HEK293 (cell line): ENCODE measurements at regions not wholly inside any gene's neighbourhood (a gene's known extent, or its start where the extent isn't known, plus 50 kb on each side); places are given as distances from the start of the nearest gene placed in this dataset.

Experiments used
- HOXA7 ChIP-seq: sonication (generic); formaldehyde crosslinking; IDR thresholded peaks from 2 replicates; pipeline ENCODE4 v1.8.1; 2022; ENCODE audit warnings: missing genetic modification reagents, borderline replicate concordance
- ZFP41 ChIP-seq: fragments of 450-650 bp; formaldehyde crosslinking; IDR thresholded peaks from 2 replicates; pipeline ENCODE4 v1.5.1; 2016; ENCODE audit warnings: missing biosample characterization, missing genetic modification characterization, borderline replicate concordance
- ZNF114 ChIP-seq: fragments of 450-650 bp; formaldehyde crosslinking; IDR thresholded peaks from 2 replicates; pipeline ENCODE4 v1.5.0; 2017; ENCODE audit warnings: missing biosample characterization, missing genetic modification characterization
- ZNF140 ChIP-seq: fragments of 450-650 bp; formaldehyde crosslinking; IDR thresholded peaks from 2 replicates; pipeline ENCODE4 v1.5.1; 2016; ENCODE audit warnings: missing biosample characterization, missing genetic modification characterization
- ZNF184 ChIP-seq: fragments of 450-650 bp; IDR thresholded peaks from 2 replicates; pipeline ENCODE4 v1.5.1; 2018; ENCODE audit warnings: missing biosample characterization, mild to moderate bottlenecking, missing genetic modification characterization
- ZNF292 ChIP-seq: fragments of 450-650 bp; formaldehyde crosslinking; IDR thresholded peaks from 2 replicates; pipeline ENCODE4 v1.5.1; 2016; ENCODE audit warnings: low read depth, missing biosample characterization, missing genetic modification characterization, borderline replicate concordance
- TF ChIP-seq, protein P1 (sequence below): fragments of 450-650 bp; formaldehyde crosslinking; IDR thresholded peaks from 2 replicates; pipeline ENCODE4 v1.5.1; 2016; ENCODE audit warnings: missing biosample characterization, missing genetic modification characterization
- TF ChIP-seq, protein P2 (sequence below): fragments of 450-650 bp; formaldehyde crosslinking; IDR thresholded peaks from 2 replicates; pipeline ENCODE4 v1.5.1; 2017; ENCODE audit warnings: missing biosample characterization, missing genetic modification characterization
- TF ChIP-seq, protein P3 (sequence below): fragments of 450-650 bp; formaldehyde crosslinking; optimal IDR thresholded peaks from 2 replicates; pipeline ENCODE3; 2016; ENCODE audit warnings: missing biosample characterization, mild to moderate bottlenecking, missing genetic modification characterization
- TF ChIP-seq, protein P4 (sequence below): fragments of 450-650 bp; formaldehyde crosslinking; IDR thresholded peaks from 2 replicates; pipeline ENCODE4 v1.5.1; 2017; ENCODE audit warnings: missing biosample characterization, missing genetic modification characterization
- TF ChIP-seq, protein P5 (sequence below): fragments of 450-650 bp; formaldehyde crosslinking; IDR thresholded peaks from 2 replicates; pipeline ENCODE4 v1.5.1; 2016; ENCODE audit warnings: missing biosample characterization, missing genetic modification characterization

DNA sequence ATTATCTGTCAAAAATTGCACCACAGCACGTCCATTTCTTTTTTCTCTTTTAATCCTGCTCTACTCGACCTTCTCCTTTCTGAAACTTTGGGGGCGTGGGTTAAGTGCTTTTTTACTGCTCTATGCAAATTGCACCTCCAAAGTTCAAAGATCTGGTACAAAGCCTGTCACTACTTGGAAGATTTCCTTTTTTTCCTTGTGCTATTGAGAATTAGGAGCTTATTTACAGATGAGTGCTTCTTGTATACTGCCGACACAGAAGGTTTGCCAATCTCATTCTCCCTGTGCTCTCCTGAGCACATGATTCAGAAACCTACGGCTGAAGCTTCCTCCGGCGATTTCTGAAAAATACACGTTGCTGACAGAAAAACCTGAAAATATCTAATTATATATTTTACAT, 94.8 kb downstream of the TEX29 start:
- TF ChIP-seq HOXA7 (no peak), ZNF140 (no peak), ZNF114 (tag by site-specific recombination) (no peak), ZFP41 (tag by site-specific recombination) (no peak), ZNF292 (no peak), ZNF184 (tag by site-specific recombination) (no peak)
- TF ChIP-seq, protein P1, sequence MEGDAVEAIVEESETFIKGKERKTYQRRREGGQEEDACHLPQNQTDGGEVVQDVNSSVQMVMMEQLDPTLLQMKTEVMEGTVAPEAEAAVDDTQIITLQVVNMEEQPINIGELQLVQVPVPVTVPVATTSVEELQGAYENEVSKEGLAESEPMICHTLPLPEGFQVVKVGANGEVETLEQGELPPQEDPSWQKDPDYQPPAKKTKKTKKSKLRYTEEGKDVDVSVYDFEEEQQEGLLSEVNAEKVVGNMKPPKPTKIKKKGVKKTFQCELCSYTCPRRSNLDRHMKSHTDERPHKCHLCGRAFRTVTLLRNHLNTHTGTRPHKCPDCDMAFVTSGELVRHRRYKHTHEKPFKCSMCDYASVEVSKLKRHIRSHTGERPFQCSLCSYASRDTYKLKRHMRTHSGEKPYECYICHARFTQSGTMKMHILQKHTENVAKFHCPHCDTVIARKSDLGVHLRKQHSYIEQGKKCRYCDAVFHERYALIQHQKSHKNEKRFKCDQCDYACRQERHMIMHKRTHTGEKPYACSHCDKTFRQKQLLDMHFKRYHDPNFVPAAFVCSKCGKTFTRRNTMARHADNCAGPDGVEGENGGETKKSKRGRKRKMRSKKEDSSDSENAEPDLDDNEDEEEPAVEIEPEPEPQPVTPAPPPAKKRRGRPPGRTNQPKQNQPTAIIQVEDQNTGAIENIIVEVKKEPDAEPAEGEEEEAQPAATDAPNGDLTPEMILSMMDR, result no peak
- TF ChIP-seq, protein P2, sequence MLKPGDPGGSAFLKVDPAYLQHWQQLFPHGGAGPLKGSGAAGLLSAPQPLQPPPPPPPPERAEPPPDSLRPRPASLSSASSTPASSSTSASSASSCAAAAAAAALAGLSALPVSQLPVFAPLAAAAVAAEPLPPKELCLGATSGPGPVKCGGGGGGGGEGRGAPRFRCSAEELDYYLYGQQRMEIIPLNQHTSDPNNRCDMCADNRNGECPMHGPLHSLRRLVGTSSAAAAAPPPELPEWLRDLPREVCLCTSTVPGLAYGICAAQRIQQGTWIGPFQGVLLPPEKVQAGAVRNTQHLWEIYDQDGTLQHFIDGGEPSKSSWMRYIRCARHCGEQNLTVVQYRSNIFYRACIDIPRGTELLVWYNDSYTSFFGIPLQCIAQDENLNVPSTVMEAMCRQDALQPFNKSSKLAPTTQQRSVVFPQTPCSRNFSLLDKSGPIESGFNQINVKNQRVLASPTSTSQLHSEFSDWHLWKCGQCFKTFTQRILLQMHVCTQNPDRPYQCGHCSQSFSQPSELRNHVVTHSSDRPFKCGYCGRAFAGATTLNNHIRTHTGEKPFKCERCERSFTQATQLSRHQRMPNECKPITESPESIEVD (tag by site-specific recombination), result no peak
- TF ChIP-seq, protein P3, sequence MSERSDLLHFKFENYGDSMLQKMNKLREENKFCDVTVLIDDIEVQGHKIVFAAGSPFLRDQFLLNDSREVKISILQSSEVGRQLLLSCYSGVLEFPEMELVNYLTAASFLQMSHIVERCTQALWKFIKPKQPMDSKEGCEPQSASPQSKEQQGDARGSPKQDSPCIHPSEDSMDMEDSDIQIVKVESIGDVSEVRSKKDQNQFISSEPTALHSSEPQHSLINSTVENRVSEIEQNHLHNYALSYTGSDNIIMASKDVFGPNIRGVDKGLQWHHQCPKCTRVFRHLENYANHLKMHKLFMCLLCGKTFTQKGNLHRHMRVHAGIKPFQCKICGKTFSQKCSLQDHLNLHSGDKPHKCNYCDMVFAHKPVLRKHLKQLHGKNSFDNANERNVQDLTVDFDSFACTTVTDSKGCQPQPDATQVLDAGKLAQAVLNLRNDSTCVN (tag by site-specific recombination), result no peak
- TF ChIP-seq, protein P4, sequence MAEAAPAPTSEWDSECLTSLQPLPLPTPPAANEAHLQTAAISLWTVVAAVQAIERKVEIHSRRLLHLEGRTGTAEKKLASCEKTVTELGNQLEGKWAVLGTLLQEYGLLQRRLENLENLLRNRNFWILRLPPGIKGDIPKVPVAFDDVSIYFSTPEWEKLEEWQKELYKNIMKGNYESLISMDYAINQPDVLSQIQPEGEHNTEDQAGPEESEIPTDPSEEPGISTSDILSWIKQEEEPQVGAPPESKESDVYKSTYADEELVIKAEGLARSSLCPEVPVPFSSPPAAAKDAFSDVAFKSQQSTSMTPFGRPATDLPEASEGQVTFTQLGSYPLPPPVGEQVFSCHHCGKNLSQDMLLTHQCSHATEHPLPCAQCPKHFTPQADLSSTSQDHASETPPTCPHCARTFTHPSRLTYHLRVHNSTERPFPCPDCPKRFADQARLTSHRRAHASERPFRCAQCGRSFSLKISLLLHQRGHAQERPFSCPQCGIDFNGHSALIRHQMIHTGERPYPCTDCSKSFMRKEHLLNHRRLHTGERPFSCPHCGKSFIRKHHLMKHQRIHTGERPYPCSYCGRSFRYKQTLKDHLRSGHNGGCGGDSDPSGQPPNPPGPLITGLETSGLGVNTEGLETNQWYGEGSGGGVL (tag by site-specific recombination), result no peak
- TF ChIP-seq, protein P5, sequence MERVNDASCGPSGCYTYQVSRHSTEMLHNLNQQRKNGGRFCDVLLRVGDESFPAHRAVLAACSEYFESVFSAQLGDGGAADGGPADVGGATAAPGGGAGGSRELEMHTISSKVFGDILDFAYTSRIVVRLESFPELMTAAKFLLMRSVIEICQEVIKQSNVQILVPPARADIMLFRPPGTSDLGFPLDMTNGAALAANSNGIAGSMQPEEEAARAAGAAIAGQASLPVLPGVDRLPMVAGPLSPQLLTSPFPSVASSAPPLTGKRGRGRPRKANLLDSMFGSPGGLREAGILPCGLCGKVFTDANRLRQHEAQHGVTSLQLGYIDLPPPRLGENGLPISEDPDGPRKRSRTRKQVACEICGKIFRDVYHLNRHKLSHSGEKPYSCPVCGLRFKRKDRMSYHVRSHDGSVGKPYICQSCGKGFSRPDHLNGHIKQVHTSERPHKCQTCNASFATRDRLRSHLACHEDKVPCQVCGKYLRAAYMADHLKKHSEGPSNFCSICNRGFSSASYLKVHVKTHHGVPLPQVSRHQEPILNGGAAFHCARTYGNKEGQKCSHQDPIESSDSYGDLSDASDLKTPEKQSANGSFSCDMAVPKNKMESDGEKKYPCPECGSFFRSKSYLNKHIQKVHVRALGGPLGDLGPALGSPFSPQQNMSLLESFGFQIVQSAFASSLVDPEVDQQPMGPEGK (tag by site-specific recombination), result no peak
